ENCODE measurements at regions not wholly inside any gene's neighbourhood (a gene's known extent, or its start where the extent isn't known, plus 50 kb on each side); places are given as distances from the start of the nearest gene placed in this dataset.

- no peak for DNase-seq (ENCODE audit: low spot score)
Observed at GRCh38 chr2:129896226-129897100, 83.0 kb upstream of the RAB6C start.

- DNase-seq (ENCODE audit: low spot score) = no peak
Observed at GRCh38 chr2:129901754-129902415, 77.6 kb upstream of the RAB6C start.

GRCh38 chr2:129902731-129903585 lies 76.5 kb upstream of the RAB6C start:
- DNase-seq (ENCODE audit: low spot score) = no peak

GRCh38 chr2:129903586-129904425 lies 75.7 kb upstream of the RAB6C start:
- no peak for DNase-seq (ENCODE audit: low spot score)

- no peak for DNase-seq (ENCODE audit: low spot score)
Observed at GRCh38 chr2:129904532-129905446, 74.7 kb upstream of the RAB6C start.

GRCh38 chr2:129905664-129906081 lies 73.8 kb upstream of the RAB6C start:
- no peak for DNase-seq (ENCODE audit: low spot score)

- DNase-seq (ENCODE audit: low spot score) = no peak
Observed at GRCh38 chr2:129906139-129906860, 73.2 kb upstream of the RAB6C start.

GRCh38 chr2:129906861-129907235 lies 72.6 kb upstream of the RAB6C start:
- no peak for DNase-seq (ENCODE audit: low spot score)

GRCh38 chr2:129907256-129907998 lies 72.0 kb upstream of the RAB6C start:
- DNase-seq (ENCODE audit: low spot score) = no peak

- DNase-seq (ENCODE audit: low spot score) = no peak
Observed at GRCh38 chr2:129908721-129909373, 70.6 kb upstream of the RAB6C start.

GRCh38 chr2:129909651-129910418 lies 69.6 kb upstream of the RAB6C start:
- DNase-seq (ENCODE audit: low spot score) = no peak

- DNase-seq (ENCODE audit: low spot score) = no peak
Observed at GRCh38 chr2:129910446-129911362, 68.8 kb upstream of the RAB6C start.

- no peak for DNase-seq (ENCODE audit: low spot score)
Observed at GRCh38 chr2:129911363-129912065, 68.0 kb upstream of the RAB6C start.

- no peak for DNase-seq (ENCODE audit: low spot score)
Observed at GRCh38 chr2:129912066-129912820, 67.2 kb upstream of the RAB6C start.
